HG02642 (cell line): ENCODE measurements at regions not wholly inside any gene's neighbourhood (a gene's known extent, or its start where the extent isn't known, plus 50 kb on each side); places are given as distances from the start of the nearest gene placed in this dataset.

ENCODE experiments used
- ATAC-seq: cut with Tn5 transposase; IDR thresholded peaks from one replicate; pipeline ENCODE4 v1.9.1; 2021; ENCODE audit warnings: mild to moderate bottlenecking; ENCODE audit not compliant: unreplicated experiment, poor library complexity

DNA sequence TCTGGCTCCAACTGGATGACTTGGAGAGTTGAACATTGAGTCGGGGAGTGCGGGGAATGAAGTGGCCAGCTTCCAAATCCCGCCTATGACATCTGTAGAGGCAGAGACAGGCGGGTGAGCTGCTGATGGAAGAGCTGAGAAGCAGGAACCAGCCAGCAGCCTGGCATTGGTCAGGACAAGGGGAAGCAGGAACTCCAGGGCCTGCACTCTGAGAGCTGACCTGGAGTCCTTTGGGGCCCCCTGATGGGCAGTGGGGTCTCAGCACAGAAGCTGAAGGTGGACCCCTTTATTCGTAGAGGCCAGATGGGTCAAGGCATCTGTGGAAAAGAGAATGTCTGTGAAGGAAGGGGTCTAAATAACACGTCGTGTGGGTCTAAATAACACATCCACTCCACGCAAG is 57.0 kb downstream of the SEC61G start:
- no peak for ATAC-seq

DNA sequence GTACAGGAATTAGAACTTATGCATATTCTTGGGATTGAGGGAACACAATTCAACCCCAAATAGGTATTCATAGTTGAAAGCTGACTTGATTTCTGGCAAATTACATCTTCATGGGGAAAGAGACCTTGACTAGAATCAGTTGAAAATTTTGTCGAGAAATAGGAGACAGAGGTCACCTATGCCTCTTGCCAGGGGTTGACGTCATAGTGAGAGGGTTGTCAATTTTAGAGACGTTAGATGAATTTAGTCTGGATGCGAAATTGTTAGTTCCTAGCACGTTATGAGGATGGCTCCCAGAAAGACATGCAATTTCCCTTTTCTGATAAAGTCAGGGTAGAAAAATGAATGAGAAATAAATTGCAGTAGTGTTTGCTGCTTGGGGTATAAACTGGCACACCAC is 59.3 kb downstream of the SEC61G start:
- no peak for ATAC-seq

DNA sequence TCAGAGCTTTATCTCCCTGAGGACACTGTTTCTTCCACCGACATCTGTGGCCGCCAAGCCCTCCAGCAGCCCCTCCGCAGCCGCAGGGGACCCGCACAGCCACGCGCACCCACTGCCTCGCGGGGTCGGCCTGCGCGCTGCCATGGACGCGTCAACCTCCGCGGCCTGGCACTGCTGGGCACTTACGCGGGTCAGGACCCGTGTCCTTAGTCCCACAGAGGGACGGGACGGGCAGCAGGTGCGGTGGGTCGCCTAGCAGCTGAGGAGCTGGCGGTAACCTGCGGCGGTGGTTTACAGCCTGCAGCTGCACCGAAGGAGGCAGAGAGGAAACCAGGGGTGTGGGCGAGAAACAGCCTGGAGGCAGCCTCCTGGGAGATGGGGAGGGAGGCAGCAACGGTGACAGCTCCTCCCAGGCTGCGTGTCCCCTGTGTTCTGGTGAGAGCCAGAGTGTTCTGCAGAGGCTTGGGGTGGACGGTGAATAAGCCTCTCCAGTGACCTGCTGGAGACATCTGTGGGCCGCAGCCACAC is 61.3 kb downstream of the SEC61G start:
- ATAC-seq = no peak

DNA sequence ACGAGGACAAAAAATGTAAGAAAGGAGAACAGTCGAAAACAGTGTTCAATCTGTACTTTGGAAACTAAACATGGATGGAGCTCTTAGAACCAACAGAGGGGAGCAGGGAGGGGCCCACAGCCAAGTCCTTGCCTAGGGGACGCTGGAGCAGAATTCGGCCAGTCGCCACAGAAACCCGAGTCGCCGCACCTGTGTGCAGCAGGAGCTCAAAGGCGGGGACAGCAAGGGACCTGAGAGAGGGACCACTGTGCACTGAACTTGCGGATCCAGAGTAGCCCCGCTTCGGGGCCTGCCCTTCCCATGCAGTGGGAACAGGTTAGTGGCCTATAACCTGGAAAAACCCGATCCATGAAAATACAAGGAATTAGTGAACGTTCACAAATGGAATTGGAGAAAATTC is 68.1 kb downstream of the SEC61G start:
- no peak for ATAC-seq

DNA sequence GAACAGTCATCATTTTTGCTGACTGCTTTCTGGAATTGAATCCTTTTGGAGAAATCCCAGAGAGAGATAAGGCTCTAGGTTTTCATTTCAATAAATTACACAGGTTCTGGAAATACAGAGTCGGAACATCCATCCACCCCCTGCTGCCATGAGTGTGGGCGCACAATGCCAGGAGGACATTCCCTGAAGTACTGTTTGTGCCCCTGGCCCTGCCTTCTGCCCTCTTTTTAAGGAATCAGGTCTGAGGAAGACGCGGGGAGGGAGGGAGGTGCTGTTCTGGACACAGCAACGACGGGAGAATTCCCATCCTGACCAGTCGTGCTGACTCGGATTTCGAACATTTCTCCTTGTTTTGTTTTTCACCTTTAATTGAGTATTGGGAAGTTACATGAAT is 69.0 kb downstream of the SEC61G start:
- ATAC-seq = no peak

DNA sequence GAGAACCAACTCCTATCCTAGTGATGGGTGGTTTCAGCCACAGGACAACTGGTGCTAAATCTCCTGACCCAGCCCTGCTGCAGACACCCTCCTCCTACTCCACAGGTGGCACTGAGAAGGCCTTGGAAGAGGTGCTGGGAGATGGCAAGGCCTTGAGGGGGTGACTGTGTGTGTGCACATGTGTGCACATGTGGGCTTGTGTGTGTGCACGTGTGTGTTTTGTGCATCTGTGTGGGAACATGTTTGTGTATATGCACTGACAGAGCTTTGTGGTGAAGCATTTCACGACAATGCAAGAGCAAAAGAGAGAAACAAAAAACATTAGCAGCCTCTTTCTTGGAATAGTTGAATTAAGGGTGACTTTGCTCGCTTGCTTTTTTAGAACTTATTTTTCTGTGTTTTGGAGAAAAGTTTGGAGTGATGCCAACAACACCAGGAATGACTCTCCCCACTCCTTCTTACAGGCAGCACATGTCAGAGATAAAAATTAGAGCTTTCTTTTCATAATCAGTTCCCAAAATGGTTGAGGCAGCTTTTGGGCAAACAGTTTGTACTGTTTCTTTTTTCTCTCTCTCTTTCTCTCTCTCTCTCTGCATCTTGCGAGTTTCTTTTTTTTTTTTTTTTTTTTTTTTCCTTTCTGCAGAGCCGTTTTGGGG is 69.5 kb downstream of the SEC61G start:
- ATAC-seq = no peak

DNA sequence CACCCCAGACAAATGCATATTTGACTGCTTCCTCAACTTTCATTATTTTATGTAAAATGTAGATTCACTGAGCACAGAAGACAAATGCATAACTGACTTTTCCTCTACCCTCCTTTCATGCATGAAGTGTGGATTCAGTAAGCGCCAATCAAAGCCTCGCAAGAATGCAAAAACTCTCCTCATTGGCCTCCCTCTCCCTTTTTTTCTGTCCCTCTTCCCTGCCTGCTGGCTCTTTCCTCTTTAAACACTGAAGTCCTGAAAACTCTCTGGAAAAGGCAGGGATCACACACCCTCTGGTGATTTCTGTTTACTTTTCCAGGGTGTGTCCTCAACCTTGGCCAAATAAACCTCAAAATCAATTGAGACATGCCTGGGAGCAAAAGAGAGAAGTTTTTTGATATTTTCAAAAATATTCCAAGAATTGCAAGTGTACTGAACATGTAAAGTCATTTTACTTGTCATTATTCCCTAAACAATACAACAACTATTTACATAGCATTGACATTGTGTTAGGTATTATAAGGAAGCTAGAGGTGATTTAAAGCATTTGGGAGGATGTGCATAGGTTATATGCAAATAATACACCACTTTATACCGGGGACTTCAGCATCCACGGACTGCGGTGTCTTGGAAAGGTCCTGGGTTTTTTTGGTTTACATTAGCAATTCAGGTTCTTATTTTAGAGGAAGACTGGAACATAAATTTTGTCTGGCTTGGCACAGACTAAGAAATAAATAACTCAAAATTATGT is 71.4 kb downstream of the SEC61G start:
- ATAC-seq = no peak

DNA sequence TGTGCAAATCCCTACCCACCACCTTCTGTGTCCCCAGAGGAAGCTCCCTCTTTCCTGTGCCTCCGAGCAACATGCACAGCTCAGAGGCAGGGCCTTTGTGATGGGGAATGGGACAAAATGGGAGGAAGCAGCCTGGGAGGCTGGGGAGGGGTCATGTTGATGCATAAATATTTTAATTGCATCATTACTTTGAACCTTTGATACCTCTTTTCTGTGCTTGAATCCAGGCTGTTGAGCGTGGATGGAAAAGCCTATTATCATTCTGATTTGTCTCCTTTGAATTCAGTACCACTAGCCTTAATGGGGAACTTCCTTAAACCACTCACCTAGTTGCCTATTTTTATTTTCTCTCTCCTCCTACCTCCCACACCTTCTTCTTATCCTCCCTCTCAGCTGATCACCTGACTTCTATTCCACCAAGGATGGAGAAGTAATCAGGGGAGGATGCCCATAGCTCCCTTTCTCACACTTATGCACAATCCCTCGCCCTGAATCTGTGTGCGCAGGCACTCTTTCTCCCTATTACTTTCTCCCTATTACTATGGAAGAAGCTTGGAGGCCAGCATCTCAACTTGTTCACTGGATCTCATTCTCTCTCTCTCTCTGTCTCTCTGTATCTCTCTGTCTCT is 78.5 kb downstream of the SEC61G start:
- no peak for ATAC-seq

DNA sequence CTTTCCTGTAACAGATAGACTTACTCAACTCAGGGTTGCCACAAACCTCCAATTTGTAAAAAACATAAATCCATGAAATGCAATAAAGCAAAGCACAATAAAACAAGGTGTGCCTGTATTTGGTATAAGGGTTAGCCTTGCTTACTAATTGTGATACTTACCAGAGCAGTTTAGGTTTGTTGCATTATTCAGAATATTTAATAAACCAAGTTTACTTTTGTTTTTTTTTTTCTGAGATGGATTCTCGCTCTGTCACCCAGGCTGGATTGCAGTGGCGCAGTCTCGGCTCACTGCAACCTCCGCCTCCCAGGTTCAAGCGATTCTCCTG is 79.6 kb downstream of the SEC61G start:
- ATAC-seq = no peak

DNA sequence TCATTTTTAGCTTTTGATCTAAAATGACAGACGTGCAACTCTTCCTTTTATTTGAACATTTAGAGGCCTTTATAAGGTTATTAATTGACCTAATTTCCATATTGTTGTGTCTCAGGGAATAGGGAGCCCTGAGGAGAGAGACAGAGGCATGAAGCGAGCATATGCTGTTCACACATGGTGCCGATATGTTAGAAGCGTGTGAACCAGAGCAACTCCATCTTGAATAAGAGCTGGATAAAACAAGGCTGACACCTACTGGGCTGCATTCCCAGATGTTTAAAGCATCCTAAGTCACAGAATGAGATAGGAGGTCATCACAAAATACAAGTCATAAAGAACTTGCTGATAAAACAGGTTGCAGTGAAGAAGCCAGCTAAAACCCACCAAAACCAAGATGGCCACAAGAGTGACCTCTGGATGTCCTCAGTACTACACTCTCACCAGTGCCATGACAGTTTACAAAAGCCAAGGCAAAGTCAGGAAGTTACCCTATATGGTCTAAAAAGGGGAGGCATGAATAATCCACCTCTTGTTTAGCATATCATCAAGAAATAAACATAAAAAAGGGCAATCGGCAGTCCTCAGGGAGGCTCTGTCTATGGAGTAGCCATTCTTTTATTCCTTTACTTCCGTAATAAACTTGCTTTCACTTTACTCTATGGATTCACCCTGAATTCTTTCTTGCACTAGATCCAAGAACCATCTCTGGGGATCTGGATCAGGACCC is 80.1 kb downstream of the SEC61G start:
- no peak for ATAC-seq

DNA sequence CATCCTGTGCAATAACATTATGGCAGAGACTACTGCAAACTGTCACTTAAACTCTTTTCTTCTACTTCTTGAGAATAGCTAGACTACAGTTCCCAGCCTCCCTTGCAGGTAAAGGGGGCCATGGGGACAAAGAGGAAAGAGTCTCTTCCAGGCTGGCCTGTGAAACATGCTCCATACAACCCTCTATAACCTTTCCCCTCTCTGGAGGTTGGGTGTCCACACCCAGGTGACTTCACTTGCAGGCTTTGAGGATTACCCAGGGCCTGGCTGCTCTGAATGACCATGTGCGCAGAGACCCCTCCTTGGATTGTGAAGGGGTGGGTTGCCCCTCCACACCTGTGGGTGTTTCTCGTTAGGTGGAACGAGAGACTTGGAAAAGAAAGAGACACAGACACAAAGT is 84.1 kb downstream of the SEC61G start:
- no peak for ATAC-seq

DNA sequence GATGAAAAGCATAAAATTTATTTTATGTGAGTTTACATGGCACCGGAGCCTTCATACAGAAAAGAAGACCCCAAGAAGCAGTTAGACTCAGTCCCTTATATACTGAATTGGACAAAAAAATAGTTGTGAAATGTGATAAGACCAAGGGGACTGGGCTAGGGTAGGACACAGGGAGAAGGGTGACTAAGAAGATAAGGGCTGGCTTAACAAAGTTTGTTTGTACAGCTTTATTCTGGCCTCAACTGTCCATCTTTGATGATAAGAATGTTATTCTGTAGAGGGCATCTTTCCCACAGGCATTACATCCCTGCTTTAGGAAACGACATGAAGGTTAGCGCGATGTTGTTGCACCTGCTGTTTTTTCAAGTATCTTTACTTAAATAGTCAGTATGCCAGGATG is 86.5 kb downstream of the SEC61G start:
- ATAC-seq = no peak

DNA sequence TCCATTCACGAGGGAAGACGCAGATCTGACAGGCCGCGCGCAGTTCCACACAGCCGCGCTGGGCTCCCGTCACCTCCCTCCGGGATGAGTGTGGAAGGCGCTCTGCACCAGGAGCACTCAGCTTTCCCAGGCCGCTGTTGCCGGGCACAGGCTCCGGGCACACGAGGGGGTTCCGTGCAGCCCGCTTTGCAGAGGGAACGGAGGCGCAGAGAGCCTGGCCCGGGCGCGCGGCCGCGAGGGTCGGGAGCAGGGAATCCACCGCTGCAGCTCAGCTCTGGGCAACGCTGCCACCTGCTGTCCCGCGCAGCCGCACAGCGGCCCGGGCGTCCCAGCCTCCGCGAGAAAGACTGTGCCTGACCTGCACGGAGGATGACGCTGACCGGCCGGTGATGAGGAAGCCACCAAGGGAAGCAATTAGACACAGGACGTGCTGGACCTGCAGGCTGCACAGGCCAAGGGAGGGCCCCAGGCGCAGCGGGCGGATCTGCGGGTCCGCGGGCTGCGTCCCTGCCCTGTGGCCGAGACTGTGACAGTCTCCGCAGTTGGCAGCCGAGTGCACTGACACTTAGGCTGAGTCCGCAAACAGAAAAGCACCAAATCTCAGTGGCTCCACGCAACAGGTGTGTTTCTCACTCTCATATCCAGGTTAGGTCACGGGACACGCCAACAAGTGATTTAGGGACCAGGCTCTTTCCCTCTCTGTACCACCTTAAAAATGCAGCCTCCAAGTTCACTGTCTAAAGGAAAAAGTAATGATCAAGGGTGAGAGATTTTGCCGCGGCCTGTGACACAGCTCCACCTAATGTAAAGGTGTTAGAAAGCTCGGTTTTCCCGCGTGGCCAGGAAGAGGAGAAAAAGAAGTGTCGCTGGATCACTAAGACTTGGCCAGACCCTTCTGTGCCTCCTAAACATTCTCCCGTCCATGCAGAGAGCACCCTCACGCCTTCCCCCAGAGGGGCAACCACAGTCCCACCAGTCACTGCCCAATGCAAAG is 94.5 kb downstream of the SEC61G start:
- peak; percentile 84 for ATAC-seq

DNA sequence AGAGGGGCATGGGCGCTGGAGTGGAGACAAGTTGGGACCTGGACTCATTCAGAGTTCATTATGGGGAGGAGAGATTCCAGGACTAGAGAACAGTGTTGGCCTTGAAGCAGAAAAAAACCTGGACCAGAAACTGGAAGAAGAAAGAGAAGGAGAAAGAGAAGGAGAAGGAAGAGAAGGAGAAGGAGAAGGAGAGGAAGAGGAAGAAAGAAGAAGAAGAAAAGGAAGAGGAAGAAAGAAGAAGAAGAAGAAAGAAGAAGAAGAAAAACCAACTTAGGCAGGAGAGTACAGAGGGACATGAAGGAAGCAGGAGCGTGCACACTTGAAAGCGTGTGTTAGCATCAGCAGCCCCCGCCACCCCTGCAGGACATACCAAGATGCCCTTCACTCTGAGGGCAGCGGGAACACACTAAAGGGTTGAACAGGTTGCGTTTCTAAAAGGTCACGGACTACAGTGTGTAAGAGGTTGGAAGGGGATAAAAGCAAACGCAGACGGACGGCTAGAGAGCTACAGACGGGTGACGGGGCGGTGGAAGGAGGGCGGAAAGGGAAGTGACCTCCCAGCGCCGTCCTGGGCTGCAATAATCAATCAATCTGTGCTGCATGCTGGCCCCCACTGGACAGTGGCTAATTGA is 95.3 kb downstream of the SEC61G start:
- ATAC-seq = peak; percentile 22

DNA sequence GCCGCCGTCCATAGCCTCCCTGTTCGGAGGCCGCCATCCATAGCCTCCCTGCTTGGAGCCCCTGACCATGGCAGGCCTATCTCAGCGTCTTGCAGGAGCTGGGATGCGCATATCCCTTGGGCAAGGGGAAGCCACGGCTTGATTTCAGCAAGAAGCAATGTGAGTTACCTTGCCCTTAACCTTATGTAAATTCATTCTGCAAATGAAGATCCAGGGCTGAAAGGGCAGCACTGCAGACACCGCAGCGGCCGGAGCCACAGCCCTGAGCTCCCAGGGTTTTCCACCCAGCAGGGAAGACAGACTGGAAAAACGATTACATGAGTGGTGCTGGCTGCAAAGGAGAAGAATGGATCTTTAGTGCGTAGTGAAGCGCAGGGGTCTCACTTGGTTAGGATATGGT is 95.8 kb downstream of the SEC61G start:
- no peak for ATAC-seq

DNA sequence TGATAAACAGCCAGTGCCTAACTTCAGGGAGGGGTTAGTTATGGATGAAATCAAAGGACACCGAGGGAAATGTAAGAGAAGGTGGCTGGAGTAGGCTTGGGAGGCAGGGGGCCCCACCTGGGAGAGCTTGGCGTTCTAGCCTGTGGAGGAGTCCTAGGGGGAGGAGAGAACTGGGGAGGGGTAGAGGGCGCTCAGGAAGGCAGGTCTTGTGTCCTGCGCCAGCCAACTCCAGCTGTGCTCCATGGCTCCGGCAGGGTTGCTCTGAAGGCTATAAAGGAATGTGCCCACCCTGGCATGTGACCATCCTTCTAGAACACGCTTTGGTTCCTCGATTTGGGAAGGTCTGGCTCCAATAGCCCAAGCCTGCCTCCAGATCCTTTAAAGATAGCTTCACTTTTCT is 96.3 kb downstream of the SEC61G start:
- ATAC-seq = no peak

DNA sequence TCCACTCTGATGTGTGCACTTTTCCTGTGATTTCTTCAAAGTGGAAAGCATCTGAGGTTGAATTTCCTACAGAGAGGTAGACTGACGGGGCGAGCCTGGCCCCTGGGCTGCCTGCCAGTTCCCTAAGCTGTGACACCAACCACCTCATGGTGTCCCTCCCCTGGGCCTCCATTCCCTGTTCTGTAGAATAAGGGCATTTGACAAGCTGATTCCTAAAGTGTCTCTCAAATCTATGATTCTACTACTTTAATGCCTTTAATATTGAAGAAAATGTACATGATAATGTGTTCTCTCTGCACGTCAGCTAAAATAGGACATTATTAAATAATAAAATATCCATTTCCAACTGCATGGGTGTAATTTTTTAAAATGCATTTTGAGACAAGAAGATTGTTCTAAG is 105.1 kb downstream of the SEC61G start:
- no peak for ATAC-seq

DNA sequence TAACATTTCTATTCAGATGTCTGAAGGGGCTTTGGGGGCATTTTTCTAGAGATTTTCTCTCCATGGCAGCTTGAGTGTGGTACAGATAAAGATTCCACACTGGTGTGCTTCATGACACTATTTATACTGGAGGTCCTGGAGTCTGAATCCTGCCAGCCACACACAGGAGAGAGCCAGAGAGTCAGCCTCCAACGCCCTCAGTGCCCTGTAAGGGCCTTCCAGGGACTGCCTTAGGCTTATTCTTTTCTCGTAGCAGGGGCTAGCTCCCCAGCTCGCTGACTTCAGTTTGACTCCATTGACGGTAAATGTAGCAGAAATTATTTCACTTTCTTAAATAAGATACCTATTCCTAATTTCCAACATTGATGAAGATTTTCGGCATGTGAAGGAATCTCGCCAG is 100.9 kb downstream of the VSTM2A start:
- ATAC-seq = no peak

DNA sequence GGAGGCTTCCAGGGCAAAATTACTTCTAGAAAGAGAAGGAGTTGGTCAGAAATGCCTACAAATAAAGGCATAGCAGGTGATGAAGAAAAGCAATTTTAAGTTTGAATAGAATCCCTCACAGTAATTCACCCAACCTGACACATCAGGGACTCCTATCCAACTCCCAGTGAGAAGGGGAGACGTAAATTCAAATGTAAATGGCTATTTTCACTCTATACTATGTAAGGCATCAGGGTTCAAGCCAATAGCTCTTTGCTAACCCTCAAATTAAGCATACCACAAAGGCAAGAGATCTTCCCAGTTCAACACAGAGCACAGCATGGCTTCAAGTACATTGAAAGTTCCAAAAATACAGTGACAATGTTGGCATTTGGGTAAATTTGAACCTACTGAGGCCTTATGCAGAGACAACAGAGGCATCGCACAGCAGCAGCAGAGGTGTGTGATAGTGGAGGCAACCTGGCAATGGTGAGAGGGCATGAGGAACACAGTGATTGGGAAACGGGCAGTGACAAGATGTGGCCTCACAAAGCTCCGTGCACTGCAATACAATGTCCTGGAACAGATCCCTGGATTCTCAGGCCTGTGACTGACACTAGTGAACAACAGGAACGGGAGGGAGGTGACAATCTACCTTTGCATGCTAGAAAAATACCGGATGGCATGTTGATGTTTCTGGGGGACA is 95.7 kb downstream of the VSTM2A start:
- no peak for ATAC-seq
